Stimulated activated CD4-positive, alpha-beta T cell treated with anti-CD3 and anti-CD28 coated beads, Interleukin-12 subunit alpha, Interleukin-12 subunit beta, amount 100 ng/mL, for 48 hours (primary cell): ENCODE measurements at regions not wholly inside any gene's neighbourhood (a gene's known extent, or its start where the extent isn't known, plus 50 kb on each side); places are given as distances from the start of the nearest gene placed in this dataset.
"Not testable (repeated sequence)": the region's sequence is repeated elsewhere in the genome, so short reads cannot be mapped to it uniquely, and the experiment has no call there.

Experiments used
- DNase-seq, 3 donors: peaks; one replicate each; pipeline ENCODE4 v3.0.0-alpha.2; 2020; ENCODE audit warnings: low read depth in 2 of 3, low spot score in 1 of 3

DNA sequence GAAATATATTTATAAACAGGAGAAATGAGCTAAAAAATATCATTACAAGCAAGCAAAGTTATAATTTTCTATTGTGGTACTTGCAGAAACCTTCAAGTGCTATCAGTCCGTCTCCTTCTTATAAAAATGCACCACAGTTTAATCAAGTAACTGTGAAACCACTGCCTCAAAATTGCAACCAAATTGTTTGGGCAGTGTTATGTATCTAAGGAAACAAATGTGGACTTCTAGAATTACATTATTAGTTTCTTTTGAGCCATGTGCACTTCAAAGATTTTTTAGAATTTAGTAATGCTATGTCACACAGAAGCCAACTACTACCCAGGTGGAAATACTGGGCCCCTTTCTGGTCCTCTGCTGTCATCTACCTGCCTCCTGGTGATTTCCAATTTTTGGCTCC is 495.6 kb downstream of the NYAP2 start:
- DNase-seq, result no peak

DNA sequence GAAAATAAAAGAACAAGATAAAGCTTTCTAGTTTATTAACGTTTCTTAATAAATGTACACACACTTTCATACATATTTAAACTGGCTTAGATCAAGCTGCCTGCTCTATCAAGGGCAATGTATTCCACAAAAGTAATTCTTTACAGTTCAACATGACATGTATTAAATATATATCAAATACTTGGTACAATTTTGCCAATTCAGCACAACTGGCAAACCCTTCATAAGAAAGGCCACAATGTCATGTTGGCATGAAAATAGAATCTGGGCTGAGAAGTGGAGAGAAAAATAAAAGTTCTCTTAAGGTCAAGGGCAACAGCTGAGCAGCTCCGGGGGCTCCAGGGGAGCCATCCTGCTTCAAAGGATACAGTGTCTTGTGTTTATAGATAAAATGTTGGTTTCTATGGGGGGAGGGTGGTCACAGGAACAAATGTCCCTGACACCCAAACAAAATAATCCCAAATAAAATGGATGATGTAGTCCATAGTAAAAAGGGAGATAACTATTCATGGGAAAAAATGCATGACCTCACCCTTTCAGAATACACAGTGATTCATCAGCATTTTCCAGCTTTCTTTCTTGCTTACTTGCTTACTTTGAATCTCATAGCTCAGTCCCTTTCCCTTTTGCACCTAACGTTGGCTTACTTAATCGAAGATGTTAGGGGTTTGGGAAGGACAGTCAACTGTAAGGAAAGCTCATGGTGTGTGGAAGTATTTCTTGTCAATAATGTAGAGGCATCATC is 494.9 kb downstream of the NYAP2 start:
- DNase-seq, result no peak

DNA sequence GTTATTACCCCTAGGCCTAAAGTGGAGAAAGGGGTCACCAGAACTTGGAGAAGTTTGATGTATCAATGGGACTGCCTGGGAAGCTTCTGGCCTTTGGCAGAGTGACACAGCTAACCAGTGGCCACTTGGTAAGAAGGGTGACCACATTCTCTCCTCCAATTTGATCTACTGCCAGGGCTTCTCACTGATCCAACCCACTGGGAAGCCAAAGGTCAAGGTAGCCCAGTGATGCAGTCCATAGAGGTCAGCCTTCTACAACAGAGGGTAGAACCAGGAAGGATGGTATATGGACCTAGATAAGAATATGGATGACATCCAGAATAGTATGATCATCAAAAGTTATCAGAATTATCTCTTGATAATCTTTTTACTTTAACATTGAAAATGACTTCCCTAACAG is 493.6 kb downstream of the NYAP2 start:
- DNase-seq, result no peak

DNA sequence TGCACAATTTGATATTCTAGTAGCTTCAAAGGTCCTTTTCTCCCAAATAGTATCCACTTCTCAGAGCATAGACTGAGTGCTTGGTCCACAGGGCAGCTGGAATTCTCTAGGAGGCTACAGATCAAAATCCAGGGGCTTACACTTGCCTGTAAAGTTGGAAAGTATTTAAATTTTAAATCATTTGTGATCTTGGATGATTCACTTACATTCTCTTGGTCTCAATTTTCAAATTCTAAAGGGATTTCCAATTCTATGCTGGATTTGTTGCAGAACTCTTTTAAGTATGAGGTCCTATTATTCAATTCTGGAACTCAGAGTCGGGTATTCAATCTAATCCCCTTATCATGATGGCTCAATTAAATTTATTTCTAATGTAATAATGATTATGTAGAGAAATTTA is 492.3 kb downstream of the NYAP2 start:
- DNase-seq, result no peak

DNA sequence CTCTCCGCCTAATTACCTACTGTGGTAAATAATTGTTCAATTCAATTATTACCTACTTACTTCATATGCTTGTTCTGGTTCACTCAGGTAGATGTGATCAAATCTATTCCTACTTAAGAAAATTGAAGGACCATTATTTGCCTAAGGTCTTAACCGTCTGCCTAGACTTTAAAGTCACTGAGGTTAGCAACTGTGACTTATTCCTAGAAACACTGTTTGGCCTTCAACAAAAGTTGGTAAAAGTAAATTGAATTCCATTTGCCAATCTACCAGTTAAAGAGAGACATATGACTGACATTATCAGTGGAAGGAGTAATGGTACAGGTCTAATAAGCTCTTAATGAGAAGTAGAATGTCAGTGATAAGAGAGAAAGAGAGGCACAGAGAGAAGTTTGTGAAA is 491.5 kb downstream of the NYAP2 start:
- no peak for DNase-seq

DNA sequence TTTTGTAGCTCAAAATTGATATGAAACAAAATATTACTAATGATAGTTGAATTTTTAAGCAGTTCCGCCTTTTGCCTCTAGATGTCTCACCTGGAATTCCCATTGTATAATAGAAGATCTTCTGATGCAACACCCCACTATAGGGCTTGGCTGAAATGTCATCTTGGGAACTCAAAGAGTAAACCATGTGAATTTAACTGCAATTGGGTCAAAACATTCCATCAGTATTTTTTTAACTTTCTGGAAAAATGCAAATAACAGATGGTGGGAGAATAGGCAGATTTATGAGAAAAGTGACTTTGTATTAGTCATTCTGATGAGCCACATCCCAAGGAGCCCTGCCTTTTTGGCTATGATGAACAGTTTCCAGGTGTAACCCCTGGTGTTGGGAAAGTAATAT is 489.9 kb downstream of the NYAP2 start:
- peak in 1 of 3 donors; percentile 9 for DNase-seq

DNA sequence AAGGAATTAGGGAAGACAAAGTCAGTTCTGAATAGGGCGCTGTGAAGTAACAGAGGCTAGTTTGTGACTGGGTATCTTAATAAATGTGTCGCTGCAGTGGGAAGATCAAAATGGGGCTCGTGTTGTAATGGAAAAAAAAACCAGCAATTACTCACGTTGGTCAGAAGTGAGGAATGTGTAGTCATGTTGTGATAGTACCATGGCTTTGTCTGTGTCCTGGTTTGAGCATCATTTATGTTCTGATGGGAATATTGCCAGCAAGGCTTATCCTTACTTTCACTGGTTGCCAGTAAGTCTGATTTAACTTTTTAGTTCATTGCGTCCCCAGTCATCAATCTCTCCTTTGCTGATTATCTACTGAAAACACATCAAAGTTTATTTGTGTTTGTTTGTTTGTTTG is 467.6 kb downstream of the NYAP2 start:
- DNase-seq, result no peak

DNA sequence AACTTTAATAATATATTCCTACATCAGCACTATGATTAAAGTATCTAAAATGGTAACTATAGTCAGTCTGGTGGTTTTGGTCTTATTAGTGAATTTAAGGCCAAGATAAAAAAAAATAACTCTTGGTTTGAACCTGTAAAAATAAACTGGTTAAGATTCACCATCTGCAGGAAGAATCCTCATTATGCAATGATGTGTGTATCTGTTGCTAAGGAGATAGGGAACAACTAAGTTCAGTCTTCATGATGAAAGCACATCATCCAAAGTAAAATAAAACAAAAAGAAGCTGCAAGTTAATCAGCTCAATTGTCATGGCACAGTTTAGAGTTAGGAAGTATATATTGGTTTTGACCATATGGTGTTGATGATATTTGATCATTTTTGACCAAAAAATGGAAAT is 466.0 kb downstream of the NYAP2 start:
- no peak for DNase-seq

DNA sequence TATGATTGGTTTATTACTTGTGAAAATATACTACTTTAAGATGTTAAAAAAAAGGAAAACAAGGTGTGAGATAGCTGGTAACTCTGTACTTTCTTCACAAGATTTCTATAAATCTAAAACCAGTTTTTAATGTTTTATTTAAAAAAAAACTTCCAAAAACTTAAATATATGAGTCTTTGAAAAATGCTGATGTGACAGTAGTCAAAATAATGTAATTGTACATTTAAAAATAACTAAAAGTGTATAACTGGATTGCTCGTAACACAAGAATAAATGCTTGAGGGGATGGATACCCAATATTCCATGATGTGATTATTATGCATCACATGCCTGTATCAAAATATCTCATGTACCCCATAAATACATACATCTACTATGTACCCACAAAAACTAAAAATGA is 464.9 kb downstream of the NYAP2 start:
- DNase-seq, result no peak

DNA sequence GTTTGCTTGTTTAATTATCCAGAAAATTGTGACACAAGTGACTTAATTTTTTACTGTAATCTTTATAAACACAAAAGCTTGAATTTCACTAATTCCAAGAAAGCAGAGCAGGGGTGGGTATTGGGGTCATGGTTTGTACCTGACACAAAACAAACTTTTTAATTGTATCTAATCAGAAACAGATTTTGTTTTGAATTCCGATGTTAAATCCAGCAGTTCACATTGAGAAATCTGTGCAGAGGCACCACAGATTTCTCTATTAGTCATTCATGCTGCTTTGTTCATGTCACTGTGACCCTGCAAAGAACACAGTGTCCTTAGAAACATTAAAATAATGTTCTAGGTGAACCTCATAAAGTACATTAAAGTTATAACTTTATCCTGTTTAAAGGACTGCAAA is 443.4 kb downstream of the NYAP2 start:
- no peak for DNase-seq

DNA sequence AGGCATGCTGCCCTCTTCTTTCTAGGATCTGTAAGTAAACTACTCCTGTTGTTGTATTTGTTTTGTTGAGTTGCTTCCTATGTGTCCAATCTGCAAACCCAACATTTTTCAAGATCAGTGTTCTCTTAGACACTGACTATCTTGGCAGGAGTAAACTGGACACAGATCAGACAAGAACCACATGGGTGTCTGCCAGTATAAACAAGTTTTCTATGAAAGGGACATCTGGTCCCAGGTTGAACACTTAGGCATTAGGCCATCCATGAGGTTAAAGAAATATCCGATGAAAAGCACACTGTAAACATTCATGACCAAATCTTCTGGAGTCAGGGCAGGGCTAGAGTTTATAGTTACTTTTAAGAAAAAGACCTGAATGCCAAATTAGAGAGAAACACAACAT is 441.8 kb downstream of the NYAP2 start:
- DNase-seq, result no peak

DNA sequence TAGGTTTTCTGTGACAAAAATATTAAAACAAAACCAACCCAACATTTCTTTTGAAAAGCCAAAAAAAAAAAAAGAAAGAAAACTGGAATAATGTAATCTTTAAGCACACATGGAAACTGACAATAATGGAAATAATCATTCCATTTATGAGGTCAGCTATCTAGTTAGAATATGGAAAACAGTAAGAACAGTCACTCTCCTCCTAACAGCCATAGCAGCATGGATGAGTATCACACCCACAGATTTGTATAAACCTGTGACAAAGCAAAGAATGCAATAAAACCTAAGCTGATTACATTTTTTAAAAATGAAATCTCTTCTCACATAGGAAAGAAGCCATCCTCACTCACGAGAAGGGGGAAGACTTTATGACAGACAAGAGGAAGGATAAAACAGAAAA is 437.8 kb downstream of the NYAP2 start:
- DNase-seq, result no peak

DNA sequence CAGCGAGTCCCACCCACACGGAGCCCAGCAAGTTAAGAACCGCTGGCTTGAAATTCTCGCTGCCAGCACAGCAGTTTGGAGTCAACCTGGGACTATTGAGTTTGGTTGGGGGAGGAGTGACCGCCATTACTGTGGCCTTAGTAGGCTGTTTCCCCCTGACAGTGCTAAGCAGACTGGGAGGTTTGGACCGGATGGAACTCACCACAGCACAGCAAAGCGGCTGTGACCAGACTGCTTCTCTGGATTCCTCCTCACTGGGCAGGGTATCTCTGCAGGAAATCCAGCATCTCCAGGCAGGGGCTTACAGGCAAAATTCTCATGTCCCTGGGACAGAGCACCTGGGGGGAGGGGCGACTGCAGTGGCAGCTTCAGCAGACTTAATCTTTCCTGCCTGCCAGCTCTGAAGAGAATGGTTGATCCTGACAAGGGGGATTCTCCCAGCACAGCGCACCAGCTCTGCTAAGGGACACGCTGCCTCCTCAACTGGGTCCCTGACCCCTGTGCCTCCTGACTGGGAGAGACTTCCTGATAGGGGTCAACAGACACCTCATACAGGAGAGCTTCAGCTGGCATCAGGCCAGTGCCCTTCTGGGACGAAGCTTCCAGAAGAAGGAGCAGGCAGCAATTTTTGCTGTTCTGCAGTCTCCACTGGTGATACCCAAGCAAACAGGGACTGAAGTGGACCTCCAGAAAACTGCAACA is 425.4 kb downstream of the NYAP2 start:
- no peak for DNase-seq

DNA sequence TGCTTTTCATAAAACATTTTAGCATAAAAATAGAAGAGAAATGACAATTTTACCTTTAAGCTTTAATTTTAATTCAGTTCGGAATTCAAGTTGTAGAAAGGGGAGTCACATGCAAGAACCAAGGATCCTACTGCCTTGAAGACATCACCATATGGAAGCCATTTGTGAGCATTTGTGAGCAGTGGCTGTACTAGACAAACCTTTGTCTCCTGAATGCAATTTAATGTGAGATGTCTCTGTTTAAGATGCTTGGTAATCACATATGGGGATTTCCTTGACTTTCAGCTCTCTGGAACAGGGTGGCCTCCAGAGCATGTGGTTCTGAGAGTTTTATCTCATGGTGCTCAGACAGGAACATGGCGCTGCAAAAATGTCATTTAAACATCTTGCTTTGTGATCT is 421.8 kb downstream of the NYAP2 start:
- DNase-seq, result no peak

DNA sequence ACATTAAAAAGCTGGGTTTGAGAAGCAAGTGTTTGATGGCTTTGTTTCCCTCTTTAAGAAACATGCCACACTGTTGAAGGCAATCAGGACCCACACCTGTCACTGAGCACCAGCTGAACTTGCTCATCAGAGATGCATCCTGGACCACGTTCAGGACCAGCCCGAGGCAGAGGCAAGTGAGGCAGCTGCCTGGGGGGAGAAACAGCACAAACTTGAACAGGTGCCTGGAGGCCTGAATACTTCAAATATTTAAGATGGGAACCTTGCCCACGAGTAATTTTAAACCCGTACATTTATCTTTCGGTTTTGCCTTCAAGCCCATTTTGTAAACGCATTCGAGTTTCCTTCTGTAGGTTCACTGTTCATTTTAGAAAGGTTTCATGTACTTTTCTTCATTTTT is 421.3 kb downstream of the NYAP2 start:
- DNase-seq, result no peak

DNA sequence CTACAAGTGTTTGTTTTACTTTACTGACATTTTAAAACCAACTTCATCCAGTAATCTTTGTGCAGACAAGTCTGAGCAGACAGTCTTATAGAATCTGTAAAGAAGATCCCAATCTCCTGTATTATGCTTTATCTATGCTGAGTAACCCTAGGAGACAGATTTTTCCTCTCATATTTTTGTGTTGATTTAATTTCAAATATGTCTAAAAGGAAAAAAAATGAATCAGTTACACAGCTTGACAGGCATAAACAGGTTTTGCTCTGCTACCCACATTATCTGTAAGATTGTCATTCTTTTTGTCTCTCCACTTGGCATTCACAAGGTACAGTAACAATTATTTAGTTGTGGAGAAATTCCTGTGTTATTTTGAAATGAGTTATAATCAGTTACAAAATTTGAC is 415.0 kb downstream of the NYAP2 start:
- no peak for DNase-seq

DNA sequence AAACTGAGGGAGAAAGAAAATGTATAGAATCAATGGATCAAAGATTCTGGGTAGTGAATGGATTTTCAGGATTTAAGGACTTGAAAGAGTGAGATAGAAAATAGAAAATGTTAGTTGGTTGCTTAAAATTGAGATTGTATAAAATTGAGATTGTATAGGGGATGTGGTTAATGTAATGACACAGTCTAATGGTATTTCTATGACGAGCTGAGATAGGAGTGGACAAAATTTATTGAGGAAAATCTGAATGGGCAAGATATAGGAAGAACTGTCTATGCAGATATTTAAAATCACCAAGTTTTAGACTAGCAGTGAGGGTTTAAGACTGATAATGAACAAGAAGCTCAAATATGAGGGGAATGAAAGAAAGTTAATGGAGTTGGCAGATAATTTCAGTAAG is 406.6 kb downstream of the NYAP2 start:
- no peak for DNase-seq

DNA sequence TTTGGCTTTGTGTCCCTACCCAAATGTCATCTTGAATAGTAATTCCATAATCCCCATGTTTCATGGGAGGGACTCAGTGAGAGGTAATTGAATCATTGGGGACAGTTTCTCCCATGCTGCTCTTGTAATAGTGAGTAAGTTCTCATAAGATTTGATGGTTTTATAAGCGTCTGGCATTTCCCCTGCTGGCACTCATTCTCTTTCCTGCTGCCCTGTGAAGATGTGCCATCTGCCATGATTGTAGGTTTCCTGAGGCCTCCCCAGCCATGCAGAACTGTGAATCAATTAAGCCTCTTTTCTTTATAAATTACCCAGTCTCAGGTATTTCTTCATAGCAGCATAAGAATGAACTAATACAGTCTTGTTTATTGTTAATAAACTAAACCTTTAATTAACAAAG is 402.6 kb downstream of the NYAP2 start:
- not testable (repeated sequence) for DNase-seq

DNA sequence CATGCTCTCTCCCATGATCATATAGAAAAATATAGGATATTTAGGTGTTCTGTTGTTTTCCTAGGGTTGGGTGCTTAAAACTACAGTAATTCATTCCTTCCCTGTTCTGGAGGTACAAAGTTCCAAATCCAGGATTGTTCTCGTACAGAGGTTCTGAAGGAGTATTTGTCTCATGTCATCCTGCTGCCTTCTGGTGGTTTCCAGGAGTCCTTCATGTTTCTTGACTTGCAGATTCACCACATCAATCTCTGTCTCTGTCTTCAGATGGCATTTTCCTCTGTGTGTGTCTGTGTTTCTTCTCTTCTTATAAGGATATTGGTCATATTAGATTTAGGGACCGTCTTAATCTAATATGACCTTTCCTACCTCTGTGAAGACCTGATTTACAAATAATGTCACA is 397.9 kb downstream of the NYAP2 start:
- no peak for DNase-seq

DNA sequence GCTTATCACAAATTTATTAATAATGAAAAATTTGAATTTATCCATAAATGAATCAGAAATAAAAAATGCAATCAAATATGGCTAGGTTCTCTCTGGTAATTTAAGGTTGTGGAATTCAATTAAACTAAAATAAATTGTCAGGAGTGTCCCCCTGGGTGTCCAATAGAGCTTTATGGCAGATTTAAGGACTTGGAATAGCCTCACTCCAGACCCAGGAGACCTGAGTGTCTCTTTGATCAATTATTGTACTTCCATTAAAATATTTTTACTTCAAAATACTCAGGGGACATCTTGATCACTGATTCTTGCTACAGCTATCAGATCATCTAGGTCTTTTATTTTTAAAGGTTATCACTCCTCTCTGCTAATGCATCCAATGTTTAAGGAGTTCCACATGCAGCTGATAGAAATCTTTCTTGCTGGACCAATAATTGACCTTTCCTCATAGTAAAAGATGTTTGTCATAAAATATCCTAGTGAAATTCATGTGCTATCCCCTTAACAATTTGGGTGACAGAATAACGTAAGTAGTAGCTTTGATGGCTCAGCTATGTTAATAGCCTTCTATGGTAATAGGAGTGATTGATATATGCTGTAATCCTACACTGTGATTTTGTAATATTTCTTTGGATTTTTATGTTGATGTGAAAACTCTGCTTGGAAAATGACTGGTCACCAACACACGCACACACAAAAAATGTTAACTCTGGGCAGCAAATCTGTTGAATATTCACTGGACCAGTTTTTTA is 395.3 kb downstream of the NYAP2 start:
- no peak for DNase-seq

DNA sequence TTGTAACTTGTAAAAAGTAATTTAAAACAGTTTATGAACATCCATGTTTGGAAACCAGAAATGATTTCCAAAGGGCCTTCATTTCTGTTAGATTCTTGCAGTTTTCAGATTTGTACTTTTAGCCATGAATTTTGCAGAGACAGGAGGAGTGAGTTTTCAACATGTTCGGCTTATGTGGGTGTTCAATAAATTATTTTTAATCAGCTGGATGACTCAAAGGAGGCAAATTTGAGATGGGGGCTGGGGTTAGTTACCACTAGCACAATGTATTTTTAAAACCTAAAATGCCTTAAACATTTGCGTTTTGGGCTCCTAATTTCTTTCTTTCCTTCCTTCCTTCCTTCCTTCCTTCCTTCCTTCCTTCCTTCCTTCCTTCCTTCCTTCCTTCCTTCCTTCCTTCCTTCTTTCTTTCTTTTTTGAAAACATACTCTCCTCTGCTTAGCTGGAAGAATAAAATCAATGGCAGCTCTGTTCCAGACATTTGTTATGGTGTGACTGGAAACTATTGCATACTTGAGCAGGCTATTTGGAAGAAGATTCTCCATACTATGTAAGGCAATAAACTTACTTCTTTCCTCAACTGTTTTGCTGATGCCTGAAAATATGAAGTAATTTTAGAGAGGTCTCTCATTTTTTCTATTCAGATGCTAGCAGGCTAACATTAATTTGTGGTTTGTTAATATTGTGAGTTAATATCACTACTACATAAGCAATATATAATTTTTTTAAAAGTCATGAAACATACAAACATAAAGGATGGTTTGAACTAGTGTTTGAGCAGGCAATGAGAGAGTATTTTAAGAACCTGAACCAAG is 394.4 kb downstream of the NYAP2 start:
- DNase-seq, result no peak
